ENCODE measurements at regions not wholly inside any gene's neighbourhood (a gene's known extent, or its start where the extent isn't known, plus 50 kb on each side); places are given as distances from the start of the nearest gene placed in this dataset.

GRCh38 chr12:92073094-92073493 lies 72.6 kb downstream of the BTG1 start:
- H3K9me3 ChIP-seq (ENCODE audit: control insufficient read depth, insufficient read depth, low read length): no peaks in the 10 kb centered on the region
- no peaks in the 10 kb centered on the region for H3K36me3 ChIP-seq (ENCODE audit: control insufficient read depth, insufficient read depth, low read length)
- H3K4me3 ChIP-seq (ENCODE audit: low read length): no peak overlapping the region
- H3K27me3 ChIP-seq (ENCODE audit: control insufficient read depth, insufficient read depth, low read length): no peaks in the 10 kb centered on the region
- H3K4me1 ChIP-seq (ENCODE audit: control insufficient read depth, insufficient read depth, low read length): peaks cover 2% of the 10 kb centered on the region; the same call in 1 of the 2 replicates
- no CpG with 5 or more reads among the region's 2 CpGs for WGBS (ENCODE audit: insufficient coverage, insufficient read length)
- no peak for DNase-seq (ENCODE audit: low read depth, low spot score)
- no peak overlapping the region for H3K27ac ChIP-seq (ENCODE audit: low read length)

DNA sequence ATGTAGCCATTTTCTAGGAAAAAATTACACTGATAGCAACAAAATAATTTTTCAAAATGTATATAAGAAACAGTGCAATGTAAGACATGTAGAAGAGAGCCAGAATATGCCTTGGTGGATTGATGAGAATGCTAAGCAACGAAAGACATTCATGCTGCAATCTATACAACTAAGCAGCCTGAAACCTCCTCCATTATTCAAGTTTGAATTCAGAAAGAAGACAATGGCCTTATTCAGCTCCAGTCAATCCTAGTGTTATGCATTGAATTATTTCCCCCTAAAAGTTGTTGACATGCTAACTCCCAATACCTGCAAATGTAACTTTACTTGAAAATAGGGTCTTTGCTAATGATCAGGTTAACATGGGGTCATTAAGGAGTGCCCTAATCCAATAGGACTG lies 73.5 kb downstream of the BTG1 start:
- no CpG with 5 or more reads among the region's 1 CpG for WGBS (ENCODE audit: insufficient coverage, insufficient read length)
- H3K36me3 ChIP-seq (ENCODE audit: control insufficient read depth, insufficient read depth, low read length): no peaks in the 10 kb centered on the region
- H3K4me3 ChIP-seq (ENCODE audit: low read length): no peak overlapping the region
- no peak overlapping the region for H3K27ac ChIP-seq (ENCODE audit: low read length)
- H3K9me3 ChIP-seq (ENCODE audit: control insufficient read depth, insufficient read depth, low read length): no peaks in the 10 kb centered on the region
- no peak for DNase-seq (ENCODE audit: low read depth, low spot score)
- H3K4me1 ChIP-seq (ENCODE audit: control insufficient read depth, insufficient read depth, low read length): peaks cover 2% of the 10 kb centered on the region; the same call in 1 of the 2 replicates
- H3K27me3 ChIP-seq (ENCODE audit: control insufficient read depth, insufficient read depth, low read length): no peaks in the 10 kb centered on the region

- H3K4me1 ChIP-seq (ENCODE audit: control insufficient read depth, insufficient read depth, low read length): peaks cover 2% of the 10 kb centered on the region; the same call in 1 of the 2 replicates
- H3K27me3 ChIP-seq (ENCODE audit: control insufficient read depth, insufficient read depth, low read length): no peaks in the 10 kb centered on the region
- DNase-seq (ENCODE audit: low read depth, low spot score): no peak
- H3K4me3 ChIP-seq (ENCODE audit: low read length): no peak overlapping the region
- H3K9me3 ChIP-seq (ENCODE audit: control insufficient read depth, insufficient read depth, low read length): no peaks in the 10 kb centered on the region
- no peaks in the 10 kb centered on the region for H3K36me3 ChIP-seq (ENCODE audit: control insufficient read depth, insufficient read depth, low read length)
- no peak overlapping the region for H3K27ac ChIP-seq (ENCODE audit: low read length)
- no CpG with 5 or more reads among the region's 6 CpGs for WGBS (ENCODE audit: insufficient coverage, insufficient read length)
Observed at GRCh38 chr12:92070864-92071445, 74.7 kb downstream of the BTG1 start.

GRCh38 chr12:92070054-92070863 lies 75.4 kb downstream of the BTG1 start:
- Histone ChIP-seq H3K4me1 (ENCODE audit: control insufficient read depth, insufficient read depth, low read length) (no peaks in the 10 kb centered on the region), H3K4me3 (ENCODE audit: low read length) (no peak overlapping the region), H3K36me3 (ENCODE audit: control insufficient read depth, insufficient read depth, low read length) (no peaks in the 10 kb centered on the region), H3K9me3 (ENCODE audit: control insufficient read depth, insufficient read depth, low read length) (no peaks in the 10 kb centered on the region), H3K27me3 (ENCODE audit: control insufficient read depth, insufficient read depth, low read length) (no peaks in the 10 kb centered on the region), H3K27ac (ENCODE audit: low read length) (no peak overlapping the region)
- DNase-seq (ENCODE audit: low read depth, low spot score): no peak
- no CpG with 5 or more reads among the region's 8 CpGs for WGBS (ENCODE audit: insufficient coverage, insufficient read length)

DNA sequence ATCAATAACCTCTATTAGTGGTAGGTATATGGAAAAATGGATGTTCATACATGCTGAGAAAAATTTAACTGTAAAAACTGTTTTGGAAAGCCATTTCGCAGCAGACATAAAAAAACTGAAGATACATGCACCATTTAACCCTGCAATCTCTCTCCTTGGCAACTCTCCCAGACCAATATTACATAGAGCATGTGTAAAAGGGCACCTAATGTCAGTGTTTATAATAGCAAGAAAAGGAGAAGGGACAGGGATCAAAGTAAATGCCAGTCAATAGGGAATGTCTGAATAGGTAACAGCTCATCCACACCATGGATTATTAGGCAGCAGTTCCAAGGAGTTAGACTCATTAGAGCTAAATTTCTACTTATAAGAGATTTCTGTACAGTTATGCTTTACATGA lies 77.2 kb downstream of the BTG1 start:
- WGBS (ENCODE audit: insufficient coverage, insufficient read length): no CpG with 5 or more reads among the region's 1 CpG
- Histone ChIP-seq H3K27me3 (ENCODE audit: control insufficient read depth, insufficient read depth, low read length) (no peaks in the 10 kb centered on the region), H3K4me3 (ENCODE audit: low read length) (no peak overlapping the region), H3K36me3 (ENCODE audit: control insufficient read depth, insufficient read depth, low read length) (no peaks in the 10 kb centered on the region), H3K27ac (ENCODE audit: low read length) (no peak overlapping the region), H3K4me1 (ENCODE audit: control insufficient read depth, insufficient read depth, low read length) (no peaks in the 10 kb centered on the region), H3K9me3 (ENCODE audit: control insufficient read depth, insufficient read depth, low read length) (no peaks in the 10 kb centered on the region)
- no peak for DNase-seq (ENCODE audit: low read depth, low spot score)

GRCh38 chr12:92065639-92066038 lies 80.0 kb downstream of the BTG1 start:
- WGBS (ENCODE audit: insufficient coverage, insufficient read length): no CpG with 5 or more reads among the region's 2 CpGs
- Histone ChIP-seq H3K4me1 (ENCODE audit: control insufficient read depth, insufficient read depth, low read length) (no peaks in the 10 kb centered on the region), H3K36me3 (ENCODE audit: control insufficient read depth, insufficient read depth, low read length) (no peaks in the 10 kb centered on the region), H3K4me3 (ENCODE audit: low read length) (no peak overlapping the region), H3K27me3 (ENCODE audit: control insufficient read depth, insufficient read depth, low read length) (no peaks in the 10 kb centered on the region), H3K27ac (ENCODE audit: low read length) (no peak overlapping the region), H3K9me3 (ENCODE audit: control insufficient read depth, insufficient read depth, low read length) (no peaks in the 10 kb centered on the region)
- DNase-seq (ENCODE audit: low read depth, low spot score): no peak

- WGBS (ENCODE audit: insufficient coverage, insufficient read length): no CpG with 5 or more reads among the region's 8 CpGs
- no peak overlapping the region for H3K4me3 ChIP-seq (ENCODE audit: low read length)
- H3K36me3 ChIP-seq (ENCODE audit: control insufficient read depth, insufficient read depth, low read length): no peaks in the 10 kb centered on the region
- H3K4me1 ChIP-seq (ENCODE audit: control insufficient read depth, insufficient read depth, low read length): no peaks in the 10 kb centered on the region
- DNase-seq (ENCODE audit: low read depth, low spot score): no peak
- H3K9me3 ChIP-seq (ENCODE audit: control insufficient read depth, insufficient read depth, low read length): no peaks in the 10 kb centered on the region
- H3K27me3 ChIP-seq (ENCODE audit: control insufficient read depth, insufficient read depth, low read length): no peaks in the 10 kb centered on the region
- no peak overlapping the region for H3K27ac ChIP-seq (ENCODE audit: low read length)
Observed at GRCh38 chr12:92065018-92065499, 80.6 kb downstream of the BTG1 start.

DNA sequence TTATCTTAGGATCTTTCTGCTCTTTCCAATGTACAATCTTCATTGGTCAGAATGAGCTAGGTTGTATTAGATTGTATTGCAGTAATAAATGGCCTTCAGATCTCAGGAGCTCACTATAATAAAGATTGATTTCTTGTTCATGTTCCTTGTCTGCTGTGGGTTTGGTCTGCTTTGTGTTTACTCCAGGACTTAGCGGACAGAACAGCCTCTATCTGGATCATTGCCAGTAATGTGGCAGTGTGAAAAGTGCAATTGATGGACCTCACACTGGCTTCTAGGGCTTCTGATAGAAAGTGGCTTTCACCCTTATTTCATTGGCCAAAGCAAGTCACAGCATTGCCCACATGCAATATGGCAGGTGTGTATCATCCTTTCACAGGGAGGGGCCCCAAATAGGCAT lies 81.2 kb downstream of the BTG1 start:
- no peak for DNase-seq (ENCODE audit: low read depth, low spot score)
- no peaks in the 10 kb centered on the region for H3K36me3 ChIP-seq (ENCODE audit: control insufficient read depth, insufficient read depth, low read length)
- H3K27ac ChIP-seq (ENCODE audit: low read length): no peak overlapping the region
- no peaks in the 10 kb centered on the region for H3K27me3 ChIP-seq (ENCODE audit: control insufficient read depth, insufficient read depth, low read length)
- WGBS (ENCODE audit: insufficient coverage, insufficient read length): no CpG with 5 or more reads among the region's 1 CpG
- H3K4me1 ChIP-seq (ENCODE audit: control insufficient read depth, insufficient read depth, low read length): no peaks in the 10 kb centered on the region
- no peaks in the 10 kb centered on the region for H3K9me3 ChIP-seq (ENCODE audit: control insufficient read depth, insufficient read depth, low read length)
- H3K4me3 ChIP-seq (ENCODE audit: low read length): no peak overlapping the region

DNA sequence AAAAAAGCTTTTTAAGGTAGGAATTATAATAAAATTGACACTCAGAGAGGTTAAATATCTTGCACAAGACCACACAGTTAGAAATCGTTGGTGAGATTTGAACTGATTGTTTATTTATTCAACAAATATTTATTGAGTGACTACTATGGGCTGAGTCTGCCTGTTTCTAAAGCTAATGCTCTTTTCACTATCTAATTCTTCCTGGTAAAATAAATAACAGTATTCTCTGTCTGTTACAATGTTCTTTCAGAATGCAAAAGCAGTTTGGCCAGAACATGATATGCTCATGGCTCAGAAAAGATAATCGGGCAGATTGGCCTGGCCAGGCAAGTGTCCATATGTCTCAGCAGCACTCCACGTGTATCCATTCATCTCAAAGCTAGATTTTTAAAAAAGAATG lies 82.0 kb downstream of the BTG1 start:
- WGBS (ENCODE audit: insufficient coverage, insufficient read length): no CpG with 5 or more reads among the region's 3 CpGs
- no peak for DNase-seq (ENCODE audit: low read depth, low spot score)
- no peaks in the 10 kb centered on the region for H3K9me3 ChIP-seq (ENCODE audit: control insufficient read depth, insufficient read depth, low read length)
- no peak overlapping the region for H3K4me3 ChIP-seq (ENCODE audit: low read length)
- H3K27ac ChIP-seq (ENCODE audit: low read length): no peak overlapping the region
- no peaks in the 10 kb centered on the region for H3K36me3 ChIP-seq (ENCODE audit: control insufficient read depth, insufficient read depth, low read length)
- H3K27me3 ChIP-seq (ENCODE audit: control insufficient read depth, insufficient read depth, low read length): no peaks in the 10 kb centered on the region
- no peaks in the 10 kb centered on the region for H3K4me1 ChIP-seq (ENCODE audit: control insufficient read depth, insufficient read depth, low read length)

- Histone ChIP-seq H3K27me3 (ENCODE audit: control insufficient read depth, insufficient read depth, low read length) (no peaks in the 10 kb centered on the region), H3K27ac (ENCODE audit: low read length) (no peak overlapping the region), H3K9me3 (ENCODE audit: control insufficient read depth, insufficient read depth, low read length) (no peaks in the 10 kb centered on the region), H3K4me3 (ENCODE audit: low read length) (no peak overlapping the region), H3K36me3 (ENCODE audit: control insufficient read depth, insufficient read depth, low read length) (no peaks in the 10 kb centered on the region), H3K4me1 (ENCODE audit: control insufficient read depth, insufficient read depth, low read length) (no peaks in the 10 kb centered on the region)
- DNase-seq (ENCODE audit: low read depth, low spot score): no peak
- WGBS (ENCODE audit: insufficient coverage, insufficient read length): no CpG with 5 or more reads among the region's 6 CpGs
Observed at GRCh38 chr12:92062539-92063493, 82.8 kb downstream of the BTG1 start.
